Panc1 (cell line): ENCODE measurements at regions not wholly inside any gene's neighbourhood (a gene's known extent, or its start where the extent isn't known, plus 50 kb on each side); places are given as distances from the start of the nearest gene placed in this dataset.

Experiments
- ATAC-seq: fragments of 200-7000 bp; cut with Tn5 transposase; 2 replicates; pipeline ENCODE4 v1.9.1; 2020; ENCODE audit warnings: mild to moderate bottlenecking, moderate library complexity
- BruUV-seq: library from RNA; stranded (reverse); fragments of 400-500 nt; replicated peaks from 2 replicates; lab custom pipeline; 2021; lab: Mats Ljungman, UMichigan
- CTCF ChIA-PET: fragments of 300-600 bp; sonication (Branson Sonifier 250); formaldehyde crosslinking; loops from one replicate; lab custom pipeline; 2022; ENCODE audit warnings: antibody characterized with exemption; lab: Charles Lee
- POLR2A ChIA-PET: fragments of 300-600 bp; sonication (Branson Sonifier 250); formaldehyde crosslinking; loops from one replicate; lab custom pipeline; 2022; ENCODE audit warnings: antibody characterized with exemption; lab: Charles Lee
- DNase-seq: peaks from one replicate; pipeline ENCODE4 v3.0.0-alpha.2; 2010; ENCODE audit warnings: low read depth, low spot score
- H3K27ac ChIP-seq: 2 replicates; pipeline ENCODE4 v1.5.1; 2011; ENCODE audit warnings: mild to moderate bottlenecking, low read length, inconsistent platforms
- H3K27me3 ChIP-seq: fragments of 200-500 bp; sonication (Bioruptor generic); 2 replicates; pipeline ENCODE4 v1.6.0; 2014; ENCODE audit warnings: low read length, inconsistent platforms; ENCODE audit not compliant: control insufficient read depth, insufficient read depth
- H3K36me3 ChIP-seq: fragments of 200-500 bp; sonication (Bioruptor generic); 2 replicates; pipeline ENCODE4 v1.5.1; 2014; ENCODE audit warnings: inconsistent platforms, mild to moderate bottlenecking, low read length, moderate library complexity; ENCODE audit not compliant: control insufficient read depth, insufficient read depth
- H3K4me1 ChIP-seq: 2 replicates; pipeline ENCODE4 v1.5.1; 2011; ENCODE audit warnings: inconsistent platforms, mild to moderate bottlenecking, low read length, moderate library complexity; ENCODE audit not compliant: control insufficient read depth, insufficient read depth
- H3K4me3 ChIP-seq, 2 experiments: 2 replicates each; pipeline ENCODE4 v1.5.1; 2011 to 2012; ENCODE audit warnings: low read depth in 2 of 2, low read length in 2 of 2, mild to moderate bottlenecking in 2 of 2, inconsistent platforms in 1 of 2, moderate library complexity in 1 of 2
- H3K9me3 ChIP-seq: fragments of 200-500 bp; sonication (Bioruptor generic); 2 replicates; pipeline ENCODE4 v1.5.1; 2014; ENCODE audit warnings: low read depth, mild to moderate bottlenecking, inconsistent platforms, low read length, moderate library complexity; ENCODE audit not compliant: control insufficient read depth, insufficient read depth
- CTCF ChIP-seq: fragments of 450-650 bp; IDR thresholded peaks from 2 replicates; pipeline ENCODE4 v1.5.1; 2017; ENCODE audit warnings: mild to moderate bottlenecking
- POLR2AphosphoS5 ChIP-seq: IDR thresholded peaks from 2 replicates; pipeline ENCODE4 v1.6.1; 2012; ENCODE audit warnings: mild to moderate bottlenecking, low read depth, low read length, moderate library complexity
- REST ChIP-seq, 2 experiments: IDR thresholded peaks; 2 replicates each; pipeline ENCODE4 v1.6.1; 2011 to 2012; ENCODE audit warnings: low read depth in 2 of 2, control low read depth in 1 of 2, low read length in 1 of 2, mild to moderate bottlenecking in 1 of 2, moderate library complexity in 1 of 2; ENCODE audit not compliant: insufficient read depth in 1 of 2
- SIN3A ChIP-seq: IDR thresholded peaks from 2 replicates; pipeline ENCODE4 v1.6.1; 2012; ENCODE audit warnings: low read depth, mild to moderate bottlenecking, low read length, moderate library complexity, borderline replicate concordance; ENCODE audit not compliant: insufficient read depth
- TCF7L2 ChIP-seq: IDR thresholded peaks from 2 replicates; pipeline ENCODE4 v1.6.1; 2011; ENCODE audit warnings: mild to moderate bottlenecking, low read depth, low read length, inconsistent platforms
- in situ Hi-C: cut with HindIII; loops from 2 replicates; pipeline ENCODE4 v1.10.0; 2016; ENCODE audit warnings: low sequenced_read_pairs, low pct_unique_long_range_greater_than_20kb
- intact Hi-C: fragments of 100-400 bp; cut with micrococcal nuclease; formaldehyde crosslinking; loops from one replicate; pipeline ENCODE4 v1.10.0; 2022; ENCODE audit not compliant: unreplicated experiment

DNA sequence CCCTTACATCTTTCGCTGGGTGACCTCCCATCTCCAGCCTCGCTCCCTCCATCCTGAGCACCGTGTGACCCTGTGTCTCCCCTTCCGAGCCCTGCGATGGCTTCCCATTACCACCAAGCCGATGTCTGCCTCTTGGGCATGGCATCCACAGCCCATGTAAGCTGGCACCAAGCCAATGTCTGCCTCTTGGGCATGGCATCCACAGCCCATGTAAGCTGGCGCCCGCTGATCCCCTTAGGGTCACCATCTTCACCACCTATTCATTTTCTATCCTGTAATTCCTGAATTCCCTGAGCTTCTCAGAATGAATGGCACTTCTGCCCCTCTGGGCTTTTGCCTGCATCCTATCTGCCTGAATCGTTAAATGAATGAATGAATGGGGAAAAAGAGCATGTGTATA, 478.2 kb upstream of the CCL2 start:
- TF ChIP-seq REST (IDR thresholded peaks at IDR 0.05; ENCODE audit: insufficient read depth in 1 of 2, low read depth in 2 of 2, low read length in 1 of 2) (no peak), CTCF (no peak), SIN3A (no peak), POLR2AphosphoS5 (no peak), TCF7L2 (no peak)

DNA sequence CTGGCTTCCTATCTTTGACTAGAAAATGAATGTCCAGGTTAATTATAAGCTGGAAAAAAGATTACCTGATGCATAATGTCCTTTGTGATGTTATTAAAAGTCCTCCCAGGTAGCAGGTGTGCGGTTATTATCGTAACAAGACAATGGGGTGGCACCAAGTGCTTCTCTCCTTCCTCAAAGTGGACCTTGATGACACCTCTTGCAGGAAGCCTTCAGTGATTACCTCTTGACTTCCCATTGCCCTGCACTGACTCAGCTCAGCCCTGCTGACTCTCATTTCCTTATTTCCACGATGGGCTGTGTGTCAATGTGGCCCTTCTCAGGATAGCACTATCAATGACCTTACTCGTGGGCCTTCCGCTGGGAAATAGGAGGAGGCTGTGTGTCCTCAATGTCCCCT, 477.4 kb upstream of the CCL2 start:
- intact Hi-C loops (loop anchor here (5.0 to 10.0 kb wide), 2 partner anchors 385 to 587 kb away; partner anchors contain the start of gene CCL1), in situ Hi-C loops (no loop called here)
- no peak for ATAC-seq
- Histone ChIP-seq H3K27ac (no peak overlapping the region), H3K9me3 (no peaks in the 10 kb centered on the region), H3K27me3 (peaks cover 14% of the 10 kb centered on the region), H3K36me3 (no peaks in the 10 kb centered on the region), H3K4me1 (no peaks in the 10 kb centered on the region), H3K4me3 (no peak overlapping the region)
- BruUV-seq: no TSS peak
- TF ChIP-seq SIN3A (no peak), REST (IDR thresholded peaks at IDR 0.05; ENCODE audit: insufficient read depth in 1 of 2, low read depth in 2 of 2, low read length in 1 of 2) (no peak), POLR2AphosphoS5 (no peak), TCF7L2 (no peak), CTCF (no peak)
- no peak for DNase-seq
- ChIA-PET POLR2A (no interaction called here), CTCF (interaction anchor here (0.6 to 1.2 kb wide), 4 partner anchors 9 to 394 kb away, joined by 3 to 6 read pairs (median 4); no protein-coding TSS in a partner anchor)

More for the DNA sequence above, 478.2 kb upstream of the CCL2 start:
- intact Hi-C loops (loop anchor here (5.0 to 10.0 kb wide), 2 partner anchors 385 to 588 kb away; partner anchors contain the start of gene CCL1), in situ Hi-C loops (no loop called here)
- Histone ChIP-seq H3K36me3 (no peaks in the 10 kb centered on the region), H3K4me1 (no peaks in the 10 kb centered on the region), H3K27ac (no peak overlapping the region), H3K4me3 (no peak overlapping the region), H3K9me3 (no peaks in the 10 kb centered on the region), H3K27me3 (peaks cover 17% of the 10 kb centered on the region)
- POLR2A ChIA-PET: no interaction called here
- no peak for DNase-seq
- no peak for ATAC-seq
- CTCF ChIA-PET: interaction anchor here (0.6 kb wide), 1 partner anchor 135 kb away, joined by 6 read pairs; no protein-coding TSS in a partner anchor
- BruUV-seq: no TSS peak
